ENCODE measurements at regions not wholly inside any gene's neighbourhood (a gene's known extent, or its start where the extent isn't known, plus 50 kb on each side); places are given as distances from the start of the nearest gene placed in this dataset.

DNA sequence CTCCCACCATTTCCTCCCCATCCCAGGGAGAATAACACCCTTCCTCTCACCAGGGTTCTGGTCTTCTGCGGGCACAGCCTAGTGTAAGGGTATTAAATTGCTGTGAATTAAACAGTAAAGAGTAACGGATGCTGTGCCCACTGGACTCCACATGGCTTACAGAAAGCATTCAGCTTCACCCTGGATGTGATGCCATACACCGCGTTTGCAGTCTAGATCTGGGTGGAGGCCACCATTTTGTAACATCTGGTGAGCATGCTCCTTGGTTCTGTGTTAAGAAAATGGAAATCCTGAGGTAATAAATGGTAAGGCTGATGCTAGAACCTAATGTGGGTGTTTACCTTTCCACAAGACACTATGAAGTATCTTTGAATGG, 331.8 kb upstream of the B3GAT1 start:
- no peaks in the 10 kb centered on the region for H3K27me3 ChIP-seq (ENCODE audit: control insufficient read depth, insufficient read depth, low read length)
- DNase-seq (ENCODE audit: low read depth in 2 of 2) = no peak
- no peaks in the 10 kb centered on the region for H3K36me3 ChIP-seq (ENCODE audit: control insufficient read depth, insufficient read depth, low read length)
- H3K4me1 ChIP-seq (ENCODE audit: control insufficient read depth, extremely low read depth, insufficient read depth, low read length) = no peaks in the 10 kb centered on the region
- no peak overlapping the region for H3K4me3 ChIP-seq (replicated peaks in 1 of 4; ENCODE audit: control extremely low read depth in 1 of 4, insufficient read depth in 1 of 4, low read depth in 3 of 4, low read length in 4 of 4)
- H4K20me1 ChIP-seq (ENCODE audit: control insufficient read depth, extremely low read depth, insufficient read depth, low read length) = no peaks in the 10 kb centered on the region
- H3K4me2 ChIP-seq (ENCODE audit: extremely low read depth, insufficient read depth, low read length) = no peak overlapping the region
- H3K79me2 ChIP-seq (ENCODE audit: control insufficient read depth, insufficient read depth, low read length) = no peaks in the 10 kb centered on the region
- TF ChIP-seq EZH2 (IDR thresholded peaks at IDR 0.05; ENCODE audit: low read length, missing control alignments) = no peak
- TF ChIP-seq, protein P1, sequence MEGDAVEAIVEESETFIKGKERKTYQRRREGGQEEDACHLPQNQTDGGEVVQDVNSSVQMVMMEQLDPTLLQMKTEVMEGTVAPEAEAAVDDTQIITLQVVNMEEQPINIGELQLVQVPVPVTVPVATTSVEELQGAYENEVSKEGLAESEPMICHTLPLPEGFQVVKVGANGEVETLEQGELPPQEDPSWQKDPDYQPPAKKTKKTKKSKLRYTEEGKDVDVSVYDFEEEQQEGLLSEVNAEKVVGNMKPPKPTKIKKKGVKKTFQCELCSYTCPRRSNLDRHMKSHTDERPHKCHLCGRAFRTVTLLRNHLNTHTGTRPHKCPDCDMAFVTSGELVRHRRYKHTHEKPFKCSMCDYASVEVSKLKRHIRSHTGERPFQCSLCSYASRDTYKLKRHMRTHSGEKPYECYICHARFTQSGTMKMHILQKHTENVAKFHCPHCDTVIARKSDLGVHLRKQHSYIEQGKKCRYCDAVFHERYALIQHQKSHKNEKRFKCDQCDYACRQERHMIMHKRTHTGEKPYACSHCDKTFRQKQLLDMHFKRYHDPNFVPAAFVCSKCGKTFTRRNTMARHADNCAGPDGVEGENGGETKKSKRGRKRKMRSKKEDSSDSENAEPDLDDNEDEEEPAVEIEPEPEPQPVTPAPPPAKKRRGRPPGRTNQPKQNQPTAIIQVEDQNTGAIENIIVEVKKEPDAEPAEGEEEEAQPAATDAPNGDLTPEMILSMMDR (conservative IDR thresholded peaks at IDR 0.05 in 1 of 2, IDR thresholded peaks at IDR 0.05 in 1 of 2; ENCODE audit: low read depth in 1 of 2, low read length in 2 of 2) = no peak
- no peaks in the 10 kb centered on the region for H3K9me3 ChIP-seq (ENCODE audit: control insufficient read depth, insufficient read depth, low read depth, low read length)
- H3K27ac ChIP-seq (ENCODE audit: insufficient read depth, low read length) = no peak overlapping the region
- H3K9ac ChIP-seq (ENCODE audit: insufficient read depth, low read length) = no peak overlapping the region
- H2AFZ ChIP-seq (ENCODE audit: low read length) = no peak overlapping the region

DNA sequence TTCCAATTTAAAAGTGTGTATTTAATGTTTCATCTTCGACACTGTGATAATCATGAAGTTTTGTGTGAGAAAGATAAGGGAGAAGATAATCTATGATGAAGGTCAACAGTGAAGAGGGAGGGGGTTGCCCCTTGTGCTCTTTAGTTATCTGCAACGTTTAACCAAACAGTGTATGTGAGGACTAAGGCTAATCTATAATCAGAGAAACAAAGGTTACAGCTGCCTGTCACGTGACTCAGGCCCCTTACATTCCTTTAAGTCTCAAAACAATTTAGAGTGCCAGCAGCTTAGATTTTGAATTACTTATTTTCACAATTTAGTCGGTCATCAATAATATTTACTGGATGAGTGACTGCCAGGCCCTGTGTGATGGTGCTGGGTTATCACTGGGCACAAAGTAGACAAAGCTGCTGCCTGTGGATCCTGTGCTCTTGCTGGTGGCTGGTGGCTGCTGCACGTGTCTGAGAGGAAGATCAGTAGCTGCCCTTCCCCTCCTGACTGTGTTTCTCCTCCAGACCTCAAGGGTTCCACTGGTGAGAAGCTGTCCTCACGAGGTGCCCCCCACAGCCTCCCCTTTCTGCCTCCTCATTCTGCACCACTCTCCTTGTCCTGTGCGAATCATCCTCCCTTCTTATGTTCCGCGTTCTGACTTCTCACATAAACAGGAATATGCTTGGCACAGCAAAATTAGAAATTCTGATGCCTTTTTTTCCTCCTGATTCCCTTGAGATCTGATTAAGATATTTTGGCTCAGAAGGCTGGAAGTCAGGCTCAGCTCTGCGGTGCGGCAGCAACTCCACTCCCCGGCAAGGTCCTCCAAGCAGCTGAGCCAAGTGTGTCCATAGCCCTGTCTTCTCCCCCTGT, 331.1 kb upstream of the B3GAT1 start:
- no peak overlapping the region for H3K27ac ChIP-seq (ENCODE audit: insufficient read depth, low read length)
- no peak overlapping the region for H3K4me2 ChIP-seq (ENCODE audit: extremely low read depth, insufficient read depth, low read length)
- H3K36me3 ChIP-seq (ENCODE audit: control insufficient read depth, insufficient read depth, low read length) = no peaks in the 10 kb centered on the region

DNA sequence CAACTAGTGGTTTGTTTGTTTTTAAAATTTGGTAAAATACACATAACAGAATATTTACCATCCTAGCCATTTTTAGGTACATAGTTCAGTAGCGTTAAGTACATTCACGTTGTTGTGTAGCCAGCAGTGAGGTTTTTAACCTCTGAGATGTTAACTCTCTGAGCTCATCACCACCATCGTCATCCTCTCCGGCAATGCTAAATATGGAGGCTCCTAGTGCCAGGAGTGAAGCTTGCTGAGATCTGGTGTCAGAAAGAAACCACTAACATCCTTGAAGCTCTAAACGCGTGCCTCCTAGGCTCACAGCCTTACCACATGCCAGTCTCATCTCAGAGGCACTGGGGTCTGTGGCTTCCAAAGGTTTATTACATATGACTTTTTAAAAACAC, 330.2 kb upstream of the B3GAT1 start:
- no peak for TF ChIP-seq EZH2 (IDR thresholded peaks at IDR 0.05; ENCODE audit: low read length, missing control alignments)
- TF ChIP-seq, protein P1 (conservative IDR thresholded peaks at IDR 0.05 in 1 of 2, IDR thresholded peaks at IDR 0.05 in 1 of 2; ENCODE audit: low read depth in 1 of 2, low read length in 2 of 2) = no peak
- Histone ChIP-seq H3K4me1 (ENCODE audit: control insufficient read depth, extremely low read depth, insufficient read depth, low read length) (no peaks in the 10 kb centered on the region), H3K36me3 (ENCODE audit: control insufficient read depth, insufficient read depth, low read length) (no peaks in the 10 kb centered on the region), H3K4me2 (ENCODE audit: extremely low read depth, insufficient read depth, low read length) (peak overlapping the region; percentile 13), H3K27me3 (ENCODE audit: control insufficient read depth, insufficient read depth, low read length) (no peaks in the 10 kb centered on the region), H3K9ac (ENCODE audit: insufficient read depth, low read length) (no peak overlapping the region), H3K4me3 (replicated peaks in 1 of 4; ENCODE audit: control extremely low read depth in 1 of 4, insufficient read depth in 1 of 4, low read depth in 3 of 4, low read length in 4 of 4) (no peak overlapping the region), H3K79me2 (ENCODE audit: control insufficient read depth, insufficient read depth, low read length) (no peaks in the 10 kb centered on the region), H3K27ac (ENCODE audit: insufficient read depth, low read length) (no peak overlapping the region), H2AFZ (ENCODE audit: low read length) (no peak overlapping the region), H4K20me1 (ENCODE audit: control insufficient read depth, extremely low read depth, insufficient read depth, low read length) (no peaks in the 10 kb centered on the region), H3K9me3 (ENCODE audit: control insufficient read depth, insufficient read depth, low read depth, low read length) (no peaks in the 10 kb centered on the region)
- peak; percentile 46 to 53 for DNase-seq (ENCODE audit: low read depth in 2 of 2)

More for the DNA sequence above, 331.1 kb upstream of the B3GAT1 start:
- H4K20me1 ChIP-seq (ENCODE audit: control insufficient read depth, extremely low read depth, insufficient read depth, low read length) = no peaks in the 10 kb centered on the region
- no peaks in the 10 kb centered on the region for H3K9me3 ChIP-seq (ENCODE audit: control insufficient read depth, insufficient read depth, low read depth, low read length)
- H2AFZ ChIP-seq (ENCODE audit: low read length) = no peak overlapping the region
- TF ChIP-seq, protein P1 (conservative IDR thresholded peaks at IDR 0.05 in 1 of 2, IDR thresholded peaks at IDR 0.05 in 1 of 2; ENCODE audit: low read depth in 1 of 2, low read length in 2 of 2) = no peak
- TF ChIP-seq EZH2 (IDR thresholded peaks at IDR 0.05; ENCODE audit: low read length, missing control alignments) = no peak
- no peak overlapping the region for H3K4me3 ChIP-seq (replicated peaks in 1 of 4; ENCODE audit: control extremely low read depth in 1 of 4, insufficient read depth in 1 of 4, low read depth in 3 of 4, low read length in 4 of 4)
- no peaks in the 10 kb centered on the region for H3K79me2 ChIP-seq (ENCODE audit: control insufficient read depth, insufficient read depth, low read length)
- no peak overlapping the region for H3K9ac ChIP-seq (ENCODE audit: insufficient read depth, low read length)
- DNase-seq (ENCODE audit: low read depth in 2 of 2) = no peak
- no peaks in the 10 kb centered on the region for H3K4me1 ChIP-seq (ENCODE audit: control insufficient read depth, extremely low read depth, insufficient read depth, low read length)
- no peaks in the 10 kb centered on the region for H3K27me3 ChIP-seq (ENCODE audit: control insufficient read depth, insufficient read depth, low read length)
